Ishikawa (cell line): ENCODE measurements at regions not wholly inside any gene's neighbourhood (a gene's known extent, or its start where the extent isn't known, plus 50 kb on each side); places are given as distances from the start of the nearest gene placed in this dataset.

Source experiments
- CEBPB ChIP-seq: IDR thresholded peaks from 2 replicates; pipeline ENCODE4 v1.6.1; 2012
- CREB1 ChIP-seq: IDR thresholded peaks from 2 replicates; pipeline ENCODE4 v1.6.1; 2012; ENCODE audit warnings: low read depth
- EGR1 ChIP-seq: IDR thresholded peaks from 2 replicates; pipeline ENCODE4 v1.6.1; 2012
- EP300 ChIP-seq: IDR thresholded peaks from 2 replicates; pipeline ENCODE4 v1.6.1; 2012; ENCODE audit warnings: borderline replicate concordance
- FOXM1 ChIP-seq: IDR thresholded peaks from 2 replicates; pipeline ENCODE4 v1.6.1; 2012; ENCODE audit warnings: low read depth, borderline replicate concordance
- NFIC ChIP-seq: IDR thresholded peaks from 2 replicates; pipeline ENCODE4 v1.6.1; 2012
- RAD21 ChIP-seq: IDR thresholded peaks from 2 replicates; pipeline ENCODE4 v1.6.1; 2012; ENCODE audit warnings: low read depth
- TAF1 ChIP-seq: IDR thresholded peaks from 2 replicates; pipeline ENCODE4 v1.6.1; 2012; ENCODE audit warnings: low read depth, mild to moderate bottlenecking
- TCF12 ChIP-seq: IDR thresholded peaks from 2 replicates; pipeline ENCODE4 v1.6.1; 2012; ENCODE audit warnings: low read depth
- TEAD4 ChIP-seq: IDR thresholded peaks from 2 replicates; pipeline ENCODE4 v1.6.1; 2012
- YY1 ChIP-seq: IDR thresholded peaks from 2 replicates; pipeline ENCODE4 v1.6.1; 2012; ENCODE audit warnings: low read depth
- ZBTB7A ChIP-seq: IDR thresholded peaks from 2 replicates; pipeline ENCODE4 v1.6.1; 2012; ENCODE audit warnings: low read depth
- TF ChIP-seq, protein P1 (sequence below): IDR thresholded peaks from 2 replicates; pipeline ENCODE4 v1.6.1; 2012
- TF ChIP-seq, protein P2 (sequence below): IDR thresholded peaks from 2 replicates; pipeline ENCODE4 v1.6.1; 2012; ENCODE audit warnings: low read depth, mild to moderate bottlenecking
- TF ChIP-seq, protein P3 (sequence below): IDR thresholded peaks from 2 replicates; pipeline ENCODE4 v1.6.1; 2012

DNA sequence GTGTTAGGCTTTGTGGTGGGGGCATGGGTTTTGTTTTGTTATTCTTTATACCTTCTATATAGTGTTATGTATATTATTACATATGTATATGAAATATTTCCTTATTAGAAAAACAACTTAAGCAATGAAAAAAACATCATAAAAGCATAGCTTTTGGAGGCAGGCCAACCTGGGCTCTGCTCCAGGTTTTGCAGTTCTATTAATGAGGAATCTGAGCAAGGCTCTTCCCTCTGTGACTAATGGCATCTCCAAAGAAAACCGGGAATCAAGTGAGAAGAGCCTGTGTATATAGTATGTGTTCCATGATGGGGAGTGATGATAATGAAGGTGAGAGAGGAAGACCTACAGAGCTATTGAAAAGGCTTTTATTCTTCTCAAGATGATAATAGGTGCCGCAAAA is 291.1 kb downstream of the CLIC5 start:
- no peak for TF ChIP-seq TEAD4
- peak; percentile 61 for TF ChIP-seq NFIC
- no peak for TF ChIP-seq ZBTB7A

DNA sequence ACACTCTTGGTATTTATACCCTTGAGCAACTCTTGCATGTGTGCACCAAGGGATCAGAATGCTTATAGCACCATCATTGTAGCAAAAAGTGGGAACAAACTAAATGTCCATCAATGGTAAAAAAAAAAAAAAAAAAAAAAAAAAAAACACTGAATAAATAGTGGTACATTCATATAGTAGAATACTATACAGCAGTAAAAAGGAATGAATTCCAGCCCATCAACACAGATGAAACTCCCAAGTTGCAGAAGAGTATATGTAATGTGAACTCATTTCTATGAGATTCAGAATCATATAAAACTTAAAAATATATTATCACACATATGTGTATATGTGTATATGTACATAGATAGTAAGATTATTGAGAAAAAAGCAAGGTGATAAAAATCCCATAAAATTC is 291.6 kb downstream of the CLIC5 start:
- TF ChIP-seq TCF12 (no peak), YY1 (no peak), CEBPB (no peak), TAF1 (no peak), FOXM1 (no peak), CREB1 (no peak), EGR1 (no peak), TEAD4 (no peak), EP300 (no peak), ZBTB7A (no peak)
- TF ChIP-seq, protein P1, sequence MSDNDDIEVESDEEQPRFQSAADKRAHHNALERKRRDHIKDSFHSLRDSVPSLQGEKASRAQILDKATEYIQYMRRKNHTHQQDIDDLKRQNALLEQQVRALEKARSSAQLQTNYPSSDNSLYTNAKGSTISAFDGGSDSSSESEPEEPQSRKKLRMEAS = no peak
- TF ChIP-seq, protein P2, sequence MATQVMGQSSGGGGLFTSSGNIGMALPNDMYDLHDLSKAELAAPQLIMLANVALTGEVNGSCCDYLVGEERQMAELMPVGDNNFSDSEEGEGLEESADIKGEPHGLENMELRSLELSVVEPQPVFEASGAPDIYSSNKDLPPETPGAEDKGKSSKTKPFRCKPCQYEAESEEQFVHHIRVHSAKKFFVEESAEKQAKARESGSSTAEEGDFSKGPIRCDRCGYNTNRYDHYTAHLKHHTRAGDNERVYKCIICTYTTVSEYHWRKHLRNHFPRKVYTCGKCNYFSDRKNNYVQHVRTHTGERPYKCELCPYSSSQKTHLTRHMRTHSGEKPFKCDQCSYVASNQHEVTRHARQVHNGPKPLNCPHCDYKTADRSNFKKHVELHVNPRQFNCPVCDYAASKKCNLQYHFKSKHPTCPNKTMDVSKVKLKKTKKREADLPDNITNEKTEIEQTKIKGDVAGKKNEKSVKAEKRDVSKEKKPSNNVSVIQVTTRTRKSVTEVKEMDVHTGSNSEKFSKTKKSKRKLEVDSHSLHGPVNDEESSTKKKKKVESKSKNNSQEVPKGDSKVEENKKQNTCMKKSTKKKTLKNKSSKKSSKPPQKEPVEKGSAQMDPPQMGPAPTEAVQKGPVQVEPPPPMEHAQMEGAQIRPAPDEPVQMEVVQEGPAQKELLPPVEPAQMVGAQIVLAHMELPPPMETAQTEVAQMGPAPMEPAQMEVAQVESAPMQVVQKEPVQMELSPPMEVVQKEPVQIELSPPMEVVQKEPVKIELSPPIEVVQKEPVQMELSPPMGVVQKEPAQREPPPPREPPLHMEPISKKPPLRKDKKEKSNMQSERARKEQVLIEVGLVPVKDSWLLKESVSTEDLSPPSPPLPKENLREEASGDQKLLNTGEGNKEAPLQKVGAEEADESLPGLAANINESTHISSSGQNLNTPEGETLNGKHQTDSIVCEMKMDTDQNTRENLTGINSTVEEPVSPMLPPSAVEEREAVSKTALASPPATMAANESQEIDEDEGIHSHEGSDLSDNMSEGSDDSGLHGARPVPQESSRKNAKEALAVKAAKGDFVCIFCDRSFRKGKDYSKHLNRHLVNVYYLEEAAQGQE = no peak

DNA sequence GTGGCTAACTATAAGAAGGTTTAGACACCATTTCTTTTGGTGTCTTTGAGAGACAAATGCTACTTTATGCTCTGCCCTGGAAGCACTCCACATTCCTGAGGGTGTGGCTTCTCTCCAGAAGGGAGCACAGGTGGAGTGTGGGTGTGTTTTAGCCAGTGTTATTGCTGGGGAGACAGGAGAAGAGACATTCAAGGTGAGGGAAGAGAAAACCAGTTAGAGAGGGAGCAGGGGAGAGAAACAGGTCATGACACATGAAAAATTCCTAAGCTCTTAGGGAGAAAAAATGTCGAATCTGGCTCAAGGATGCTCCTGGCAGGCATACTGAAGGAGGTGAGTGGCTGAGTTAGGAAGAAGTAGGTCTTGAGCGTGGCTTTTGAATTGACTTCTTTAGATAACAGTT is 292.8 kb downstream of the CLIC5 start:
- TF ChIP-seq TCF12 = no peak
- TF ChIP-seq, protein P1 = no peak
- no peak for TF ChIP-seq CEBPB
- no peak for TF ChIP-seq EP300
- TF ChIP-seq, protein P3, sequence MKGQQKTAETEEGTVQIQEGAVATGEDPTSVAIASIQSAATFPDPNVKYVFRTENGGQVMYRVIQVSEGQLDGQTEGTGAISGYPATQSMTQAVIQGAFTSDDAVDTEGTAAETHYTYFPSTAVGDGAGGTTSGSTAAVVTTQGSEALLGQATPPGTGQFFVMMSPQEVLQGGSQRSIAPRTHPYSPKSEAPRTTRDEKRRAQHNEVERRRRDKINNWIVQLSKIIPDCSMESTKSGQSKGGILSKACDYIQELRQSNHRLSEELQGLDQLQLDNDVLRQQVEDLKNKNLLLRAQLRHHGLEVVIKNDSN = no peak
- TF ChIP-seq ZBTB7A = no peak
- no peak for TF ChIP-seq FOXM1
- no peak for TF ChIP-seq TEAD4
- no peak for TF ChIP-seq CREB1
- TF ChIP-seq, protein P2 = no peak
- TF ChIP-seq RAD21 = no peak
- no peak for TF ChIP-seq NFIC
- TF ChIP-seq EGR1 = no peak
- TF ChIP-seq TAF1 = no peak

DNA sequence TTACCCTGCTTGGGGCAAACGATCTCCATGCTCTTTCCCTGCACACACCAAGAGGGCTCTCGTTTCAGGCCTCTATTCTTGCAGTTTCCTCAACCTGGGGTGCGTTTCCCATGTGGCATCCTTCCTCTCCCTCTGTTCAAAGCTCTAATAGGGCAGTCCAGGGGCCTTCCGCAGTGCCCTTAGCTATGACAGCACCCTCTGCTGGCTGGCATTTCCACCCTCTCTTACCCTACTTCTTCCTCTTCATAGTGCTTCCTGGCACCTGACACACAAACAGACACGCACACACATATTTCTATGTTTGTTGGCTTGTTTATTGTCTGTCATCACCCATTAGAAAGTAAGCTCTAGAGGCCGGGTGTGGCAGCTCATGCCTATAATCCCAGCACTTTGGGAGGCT is 294.0 kb downstream of the CLIC5 start:
- no peak for TF ChIP-seq CREB1
- no peak for TF ChIP-seq TEAD4
- no peak for TF ChIP-seq NFIC
- TF ChIP-seq EGR1 = no peak
- TF ChIP-seq, protein P1 = no peak
- TF ChIP-seq EP300 = no peak

DNA sequence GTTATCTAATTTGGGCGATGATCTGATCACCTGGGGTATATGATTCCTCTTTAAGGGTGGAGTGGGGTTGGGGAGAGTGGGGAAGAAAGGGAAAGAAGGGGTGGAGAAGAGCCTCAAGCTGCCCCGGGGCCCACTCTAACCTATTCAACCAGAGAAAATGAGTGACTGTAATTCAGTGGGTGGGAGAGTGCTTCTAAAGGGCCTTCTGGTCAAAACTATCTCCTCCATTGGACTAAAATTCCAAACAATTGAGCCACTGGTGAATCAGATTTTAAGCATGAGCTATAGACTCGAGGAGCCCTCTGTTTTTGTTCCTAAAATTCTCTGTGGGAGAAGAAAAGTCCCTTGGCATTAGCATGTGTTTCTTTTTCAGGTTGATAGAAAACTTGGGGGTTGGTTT is 296.8 kb downstream of the CLIC5 start:
- no peak for TF ChIP-seq CREB1
- TF ChIP-seq TAF1 = no peak
- TF ChIP-seq, protein P1 = no peak
- no peak for TF ChIP-seq EGR1
- TF ChIP-seq ZBTB7A = no peak
- TF ChIP-seq NFIC = no peak
- TF ChIP-seq YY1 = no peak
- no peak for TF ChIP-seq TCF12
- TF ChIP-seq, protein P3 = no peak
- TF ChIP-seq CEBPB = no peak
- no peak for TF ChIP-seq FOXM1
- TF ChIP-seq TEAD4 = no peak
- TF ChIP-seq RAD21 = no peak

DNA sequence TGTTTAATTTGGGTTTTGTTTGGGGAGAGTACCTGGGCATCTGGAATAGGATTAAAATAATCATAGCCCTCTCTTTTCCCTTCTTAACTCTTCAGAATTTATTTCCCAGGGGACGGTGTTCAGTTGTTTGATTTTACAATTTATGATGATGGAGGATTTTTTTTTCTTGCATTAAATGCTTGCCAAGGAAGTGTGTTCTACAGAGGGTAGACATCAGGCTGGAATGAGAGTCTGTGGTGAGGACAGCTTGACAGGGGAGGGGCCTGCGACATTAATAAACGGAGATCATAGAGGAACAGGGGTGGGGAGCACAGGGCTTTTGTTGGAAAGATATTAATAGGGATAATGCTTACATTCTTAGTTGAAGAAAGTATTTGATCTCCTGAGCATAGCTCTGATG is 297.5 kb downstream of the CLIC5 start:
- no peak for TF ChIP-seq EP300
- TF ChIP-seq TCF12 = no peak
- no peak for TF ChIP-seq TEAD4
- TF ChIP-seq, protein P1 = no peak
- no peak for TF ChIP-seq CEBPB
- no peak for TF ChIP-seq TAF1
- TF ChIP-seq, protein P3 = no peak
- TF ChIP-seq YY1 = no peak
- TF ChIP-seq, protein P2 = no peak
- no peak for TF ChIP-seq NFIC
- no peak for TF ChIP-seq ZBTB7A
- TF ChIP-seq RAD21 = no peak
- TF ChIP-seq FOXM1 = no peak
- TF ChIP-seq EGR1 = no peak
- no peak for TF ChIP-seq CREB1
